ENCODE measurements at regions not wholly inside any gene's neighbourhood (a gene's known extent, or its start where the extent isn't known, plus 50 kb on each side); places are given as distances from the start of the nearest gene placed in this dataset.

DNA sequence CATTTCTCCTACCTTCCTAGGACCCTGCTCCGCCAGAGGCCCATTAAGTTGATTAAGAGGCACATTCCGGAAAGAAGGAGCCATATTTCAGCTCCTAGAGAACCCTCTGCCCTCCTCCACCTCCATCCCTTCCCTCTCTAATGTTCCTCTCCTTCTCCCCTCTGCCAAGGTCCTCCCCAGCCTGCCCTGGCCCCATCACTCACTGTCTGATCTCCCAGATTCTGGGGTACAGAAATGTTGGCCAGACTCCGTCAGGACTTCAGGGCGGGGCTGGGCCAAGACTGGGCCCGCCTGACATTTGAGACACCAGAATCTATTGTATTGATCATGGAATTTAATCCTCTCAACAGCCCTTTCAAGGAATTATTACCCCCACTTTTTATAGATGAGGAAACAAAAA is 136.1 kb downstream of the TMEM132E start (continued):
- TF ChIP-seq, protein P1, sequence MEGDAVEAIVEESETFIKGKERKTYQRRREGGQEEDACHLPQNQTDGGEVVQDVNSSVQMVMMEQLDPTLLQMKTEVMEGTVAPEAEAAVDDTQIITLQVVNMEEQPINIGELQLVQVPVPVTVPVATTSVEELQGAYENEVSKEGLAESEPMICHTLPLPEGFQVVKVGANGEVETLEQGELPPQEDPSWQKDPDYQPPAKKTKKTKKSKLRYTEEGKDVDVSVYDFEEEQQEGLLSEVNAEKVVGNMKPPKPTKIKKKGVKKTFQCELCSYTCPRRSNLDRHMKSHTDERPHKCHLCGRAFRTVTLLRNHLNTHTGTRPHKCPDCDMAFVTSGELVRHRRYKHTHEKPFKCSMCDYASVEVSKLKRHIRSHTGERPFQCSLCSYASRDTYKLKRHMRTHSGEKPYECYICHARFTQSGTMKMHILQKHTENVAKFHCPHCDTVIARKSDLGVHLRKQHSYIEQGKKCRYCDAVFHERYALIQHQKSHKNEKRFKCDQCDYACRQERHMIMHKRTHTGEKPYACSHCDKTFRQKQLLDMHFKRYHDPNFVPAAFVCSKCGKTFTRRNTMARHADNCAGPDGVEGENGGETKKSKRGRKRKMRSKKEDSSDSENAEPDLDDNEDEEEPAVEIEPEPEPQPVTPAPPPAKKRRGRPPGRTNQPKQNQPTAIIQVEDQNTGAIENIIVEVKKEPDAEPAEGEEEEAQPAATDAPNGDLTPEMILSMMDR (conservative IDR thresholded peaks at IDR 0.05; ENCODE audit: low read depth in 2 of 2), result no peak
- TF ChIP-seq JUNB (IDR thresholded peaks at IDR 0.05; ENCODE audit: unreplicated experiment) (no peak), EZH2 (IDR thresholded peaks at IDR 0.05; ENCODE audit: low read depth, unreplicated experiment) (no peak)
- TF ChIP-seq, protein P2, sequence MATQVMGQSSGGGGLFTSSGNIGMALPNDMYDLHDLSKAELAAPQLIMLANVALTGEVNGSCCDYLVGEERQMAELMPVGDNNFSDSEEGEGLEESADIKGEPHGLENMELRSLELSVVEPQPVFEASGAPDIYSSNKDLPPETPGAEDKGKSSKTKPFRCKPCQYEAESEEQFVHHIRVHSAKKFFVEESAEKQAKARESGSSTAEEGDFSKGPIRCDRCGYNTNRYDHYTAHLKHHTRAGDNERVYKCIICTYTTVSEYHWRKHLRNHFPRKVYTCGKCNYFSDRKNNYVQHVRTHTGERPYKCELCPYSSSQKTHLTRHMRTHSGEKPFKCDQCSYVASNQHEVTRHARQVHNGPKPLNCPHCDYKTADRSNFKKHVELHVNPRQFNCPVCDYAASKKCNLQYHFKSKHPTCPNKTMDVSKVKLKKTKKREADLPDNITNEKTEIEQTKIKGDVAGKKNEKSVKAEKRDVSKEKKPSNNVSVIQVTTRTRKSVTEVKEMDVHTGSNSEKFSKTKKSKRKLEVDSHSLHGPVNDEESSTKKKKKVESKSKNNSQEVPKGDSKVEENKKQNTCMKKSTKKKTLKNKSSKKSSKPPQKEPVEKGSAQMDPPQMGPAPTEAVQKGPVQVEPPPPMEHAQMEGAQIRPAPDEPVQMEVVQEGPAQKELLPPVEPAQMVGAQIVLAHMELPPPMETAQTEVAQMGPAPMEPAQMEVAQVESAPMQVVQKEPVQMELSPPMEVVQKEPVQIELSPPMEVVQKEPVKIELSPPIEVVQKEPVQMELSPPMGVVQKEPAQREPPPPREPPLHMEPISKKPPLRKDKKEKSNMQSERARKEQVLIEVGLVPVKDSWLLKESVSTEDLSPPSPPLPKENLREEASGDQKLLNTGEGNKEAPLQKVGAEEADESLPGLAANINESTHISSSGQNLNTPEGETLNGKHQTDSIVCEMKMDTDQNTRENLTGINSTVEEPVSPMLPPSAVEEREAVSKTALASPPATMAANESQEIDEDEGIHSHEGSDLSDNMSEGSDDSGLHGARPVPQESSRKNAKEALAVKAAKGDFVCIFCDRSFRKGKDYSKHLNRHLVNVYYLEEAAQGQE (IDR thresholded peaks at IDR 0.05; ENCODE audit: unreplicated experiment), result no peak
- TF ChIP-seq, protein P3, sequence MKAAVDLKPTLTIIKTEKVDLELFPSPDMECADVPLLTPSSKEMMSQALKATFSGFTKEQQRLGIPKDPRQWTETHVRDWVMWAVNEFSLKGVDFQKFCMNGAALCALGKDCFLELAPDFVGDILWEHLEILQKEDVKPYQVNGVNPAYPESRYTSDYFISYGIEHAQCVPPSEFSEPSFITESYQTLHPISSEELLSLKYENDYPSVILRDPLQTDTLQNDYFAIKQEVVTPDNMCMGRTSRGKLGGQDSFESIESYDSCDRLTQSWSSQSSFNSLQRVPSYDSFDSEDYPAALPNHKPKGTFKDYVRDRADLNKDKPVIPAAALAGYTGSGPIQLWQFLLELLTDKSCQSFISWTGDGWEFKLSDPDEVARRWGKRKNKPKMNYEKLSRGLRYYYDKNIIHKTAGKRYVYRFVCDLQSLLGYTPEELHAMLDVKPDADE (IDR thresholded peaks at IDR 0.05), result no peak

DNA sequence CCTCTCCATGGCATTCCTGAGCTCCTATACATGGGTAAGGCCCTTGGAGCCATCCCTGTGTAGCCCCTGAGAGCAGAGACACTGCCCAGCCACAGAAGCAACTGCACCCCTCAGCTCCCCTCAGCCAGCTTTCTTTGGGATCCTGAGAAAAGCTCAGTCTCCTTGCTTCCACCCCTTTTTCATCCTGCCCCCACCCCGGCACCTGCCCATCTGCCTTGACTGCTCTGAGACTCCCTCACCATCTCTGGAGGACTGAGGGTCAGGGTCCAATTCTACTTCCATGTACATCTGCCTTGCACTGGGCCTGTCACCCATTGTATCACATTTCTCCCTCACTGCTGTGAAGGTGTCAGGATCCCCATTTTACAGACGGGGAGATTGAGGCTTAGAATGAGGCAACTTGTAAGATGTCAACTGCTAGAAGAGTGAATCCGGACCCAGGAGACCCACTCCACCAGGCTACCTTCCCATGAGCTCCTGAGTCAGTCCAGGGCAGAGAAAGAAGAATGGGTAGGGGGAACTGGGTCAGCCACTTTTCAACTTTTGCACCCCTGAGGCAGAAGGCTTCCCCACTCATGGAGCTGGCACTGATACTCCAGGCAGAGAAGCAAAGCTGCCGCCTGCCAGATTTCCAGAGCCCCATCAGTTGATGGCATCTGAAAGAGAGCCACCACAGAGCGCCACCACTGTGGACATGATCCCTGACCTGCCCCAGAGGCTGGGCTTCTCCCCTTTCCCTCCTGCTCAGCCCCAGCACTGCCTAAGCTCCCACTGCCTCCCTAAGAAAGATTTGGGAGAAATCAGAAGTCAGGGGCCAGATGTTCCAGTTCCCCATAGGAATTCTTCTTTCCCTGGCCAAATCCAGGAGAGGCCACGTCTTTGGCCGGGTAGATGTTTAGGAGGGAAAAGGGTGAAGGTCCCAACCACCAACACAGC is 135.4 kb downstream of the TMEM132E start:
- Histone ChIP-seq H3K36me3 (ENCODE audit: insufficient read depth) (no peaks in the 10 kb centered on the region), H4K20me1 (replicated peaks; ENCODE audit: insufficient read depth) (no peaks in the 10 kb centered on the region), H3K79me2 (replicated peaks; ENCODE audit: insufficient read depth) (no peaks in the 10 kb centered on the region), H3K9me2 (ENCODE audit: insufficient read depth) (no peaks in the 10 kb centered on the region), H2AFZ (no peak overlapping the region), H3F3A (replicated peaks; ENCODE audit: low read depth) (no peaks in the 10 kb centered on the region), H3K27ac (ENCODE audit: low read depth) (no peak overlapping the region), H3K27me3 (ENCODE audit: insufficient read depth) (no peaks in the 10 kb centered on the region), H3K4me3 (no peak overlapping the region), H3K4me1 (ENCODE audit: insufficient read depth) (no peaks in the 10 kb centered on the region; the same call in 1 of the 2 replicates), H3K4me2 (no peak overlapping the region)
- Mint-ChIP-seq H3K27me3 (ENCODE audit: insufficient read depth, low read depth, poor library complexity) (peaks cover 11% of the 10 kb centered on the region), H3K27ac (no peak overlapping the region), H3K36me3 (ENCODE audit: low read depth) (no peaks in the 10 kb centered on the region), H3K9me3 (no peaks in the 10 kb centered on the region), H3K4me1 (peaks cover 4% of the 10 kb centered on the region; the same call in 1 of the 3 replicates), H3K4me3 (no peak overlapping the region)
- DNase-seq (ENCODE audit: low spot score) (no peak), ATAC-seq (no peak)
- TF ChIP-seq STAT1 (IDR thresholded peaks at IDR 0.05; ENCODE audit: unreplicated experiment) (no peak), CREB1 (CRISPR knock-in tag; IDR thresholded peaks at IDR 0.05; ENCODE audit: low read depth) (no peak), NANOG (IDR thresholded peaks at IDR 0.05; ENCODE audit: borderline replicate concordance) (no peak), ZNF114 (CRISPR knock-in tag; IDR thresholded peaks at IDR 0.05) (no peak), ZNF331 (CRISPR knock-in tag; IDR thresholded peaks at IDR 0.05; ENCODE audit: low read depth) (no peak), EZH2 (IDR thresholded peaks at IDR 0.05; ENCODE audit: low read depth, unreplicated experiment) (no peak)
- TF ChIP-seq, protein P3 (IDR thresholded peaks at IDR 0.05), result no peak
